ENCODE measurements at regions not wholly inside any gene's neighbourhood (a gene's known extent, or its start where the extent isn't known, plus 50 kb on each side); places are given as distances from the start of the nearest gene placed in this dataset.

- Mint-ChIP-seq H3K27ac (no peak overlapping the region), H3K27me3 (ENCODE audit: low read depth in 2 of 2) (peaks cover 5 to 12% of the 10 kb centered on the region in 2 donors), H3K4me1 (no peaks in the 10 kb centered on the region), H3K9me3 (no peaks in the 10 kb centered on the region), H3K36me3 (no peaks in the 10 kb centered on the region), H3K4me3 (no peak overlapping the region)
- Histone ChIP-seq H3K9me3 (ENCODE audit: control insufficient read depth, insufficient read depth, low read length) (no peaks in the 10 kb centered on the region), H3K27me3 (ENCODE audit: control insufficient read depth, insufficient read depth, low read length) (no peaks in the 10 kb centered on the region), H3K27ac (ENCODE audit: low read length) (no peak overlapping the region), H3K36me3 (ENCODE audit: control insufficient read depth, insufficient read depth, low read length) (no peaks in the 10 kb centered on the region), H3K4me1 (ENCODE audit: control insufficient read depth, insufficient read depth, low read length) (no peaks in the 10 kb centered on the region), H3K4me3 (ENCODE audit: low read length) (no peak overlapping the region)
- no peak for TF ChIP-seq CTCF (IDR thresholded peaks at IDR 0.05)
- DNase-seq: no peak
- WGBS (ENCODE audit: insufficient coverage): 57% methylated on average over 2 of the region's 3 CpGs
- no peak for ATAC-seq
- intact Hi-C loops (cut with micrococcal nuclease): no loop called here
These were observed 52.0 kb upstream of the PRKAR2B start for GRCh38 chr7:106992511-106992910.
